Cardiac septum (tissue), 1 donor: ENCODE measurements at regions not wholly inside any gene's neighbourhood (a gene's known extent, or its start where the extent isn't known, plus 50 kb on each side); places are given as distances from the start of the nearest gene placed in this dataset.

Experiments
- DNase-seq: peaks from one replicate; pipeline ENCODE4 v3.0.0-alpha.2; 2020; ENCODE audit warnings: low spot score
- intact Hi-C: fragments of 100-400 bp; cut with DNase I; formaldehyde crosslinking; loops from one replicate; pipeline ENCODE4 v1.14.0; 2022
- donor health status: DM: no; HTN: no; CAD: no.

GRCh38 chr3:194286375-194287146, 64.6 kb downstream of the CPN2 start:
- DNase-seq, result peak; percentile 38
- intact Hi-C loops, result no loop called here

- intact Hi-C loops, result no loop called here
- DNase-seq, result peak; percentile 27
Measured at GRCh38 chr3:194287374-194287773, 63.8 kb downstream of the CPN2 start.

DNA sequence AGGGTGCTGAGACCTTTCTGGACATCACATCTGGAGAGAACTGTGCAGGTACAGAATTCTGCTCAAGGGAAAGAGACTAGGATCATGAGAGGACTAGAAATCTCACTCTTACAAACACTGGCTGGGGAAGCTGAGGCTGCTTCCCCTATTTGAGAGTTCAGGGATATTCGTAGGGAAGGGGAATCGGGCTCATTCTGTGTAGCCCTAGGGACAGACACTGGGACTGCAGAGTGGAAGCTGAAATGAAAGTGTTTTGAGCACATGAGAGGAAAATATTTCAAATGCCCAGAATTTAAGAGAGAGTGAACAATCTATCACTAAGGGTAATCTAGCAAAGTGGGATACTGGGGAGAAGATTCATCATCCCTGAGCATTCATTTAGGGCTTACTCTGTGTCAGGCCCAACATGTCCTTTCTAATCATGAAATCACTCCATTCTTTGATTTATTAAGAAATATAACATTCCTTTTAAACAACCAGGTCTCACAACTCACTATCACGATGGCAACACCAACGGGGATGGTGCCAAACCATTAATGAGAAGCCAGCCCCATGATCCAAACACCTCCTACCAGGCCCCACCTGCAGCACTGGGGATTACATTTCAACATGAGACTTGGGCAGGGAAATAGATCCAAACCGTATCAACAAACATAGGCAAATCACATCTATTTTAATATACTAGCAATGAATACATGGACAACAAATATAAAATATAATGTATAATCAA, 63.0 kb downstream of the CPN2 start:
- intact Hi-C loops, result no loop called here
- DNase-seq, result peak; percentile 5
